GM12864 (cell line): ENCODE measurements at regions not wholly inside any gene's neighbourhood (a gene's known extent, or its start where the extent isn't known, plus 50 kb on each side); places are given as distances from the start of the nearest gene placed in this dataset.
A peak's percentile ranks its signal among the peaks of the same experiment; 100 is the strongest.

Experiments used
- DNase-seq: peaks from one replicate; pipeline ENCODE4 v3.0.0-alpha.2; 2011; ENCODE audit warnings: low read depth
- H3K4me3 ChIP-seq: 2 replicates; pipeline ENCODE4 v1.5.1; 2011; ENCODE audit warnings: mild to moderate bottlenecking, low read depth, low read length, control low read depth
- TF ChIP-seq, protein P1 (sequence below): IDR thresholded peaks from 2 replicates; pipeline ENCODE4 v1.5.1; 2011; ENCODE audit warnings: low read depth, mild to moderate bottlenecking, moderate library complexity, low read length, control low read depth, inconsistent platforms; ENCODE audit errors: missing control alignments

DNA sequence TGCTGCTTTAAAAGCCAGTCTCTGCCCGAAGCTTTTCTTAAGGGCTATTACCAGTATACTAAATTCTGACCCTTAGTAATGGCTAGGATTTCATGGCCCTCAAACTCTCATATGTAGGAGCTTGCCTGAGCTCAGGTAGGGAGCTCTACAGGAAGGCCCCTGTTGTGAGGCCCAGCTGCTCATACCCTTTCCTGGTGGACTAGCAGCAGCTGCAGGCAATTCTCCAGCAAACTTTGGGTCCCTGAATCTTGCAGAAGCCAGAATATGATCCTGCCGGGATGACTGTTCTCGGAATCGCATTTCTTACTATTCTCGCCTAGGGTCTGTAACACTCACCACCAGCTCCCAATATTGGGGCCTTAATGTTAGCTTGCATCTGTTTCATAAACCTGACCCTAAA is 106.4 kb upstream of the SERTAD2 start:
- TF ChIP-seq, protein P1, sequence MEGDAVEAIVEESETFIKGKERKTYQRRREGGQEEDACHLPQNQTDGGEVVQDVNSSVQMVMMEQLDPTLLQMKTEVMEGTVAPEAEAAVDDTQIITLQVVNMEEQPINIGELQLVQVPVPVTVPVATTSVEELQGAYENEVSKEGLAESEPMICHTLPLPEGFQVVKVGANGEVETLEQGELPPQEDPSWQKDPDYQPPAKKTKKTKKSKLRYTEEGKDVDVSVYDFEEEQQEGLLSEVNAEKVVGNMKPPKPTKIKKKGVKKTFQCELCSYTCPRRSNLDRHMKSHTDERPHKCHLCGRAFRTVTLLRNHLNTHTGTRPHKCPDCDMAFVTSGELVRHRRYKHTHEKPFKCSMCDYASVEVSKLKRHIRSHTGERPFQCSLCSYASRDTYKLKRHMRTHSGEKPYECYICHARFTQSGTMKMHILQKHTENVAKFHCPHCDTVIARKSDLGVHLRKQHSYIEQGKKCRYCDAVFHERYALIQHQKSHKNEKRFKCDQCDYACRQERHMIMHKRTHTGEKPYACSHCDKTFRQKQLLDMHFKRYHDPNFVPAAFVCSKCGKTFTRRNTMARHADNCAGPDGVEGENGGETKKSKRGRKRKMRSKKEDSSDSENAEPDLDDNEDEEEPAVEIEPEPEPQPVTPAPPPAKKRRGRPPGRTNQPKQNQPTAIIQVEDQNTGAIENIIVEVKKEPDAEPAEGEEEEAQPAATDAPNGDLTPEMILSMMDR: no peak
- H3K4me3 ChIP-seq: no peak overlapping the region
- no peak for DNase-seq

DNA sequence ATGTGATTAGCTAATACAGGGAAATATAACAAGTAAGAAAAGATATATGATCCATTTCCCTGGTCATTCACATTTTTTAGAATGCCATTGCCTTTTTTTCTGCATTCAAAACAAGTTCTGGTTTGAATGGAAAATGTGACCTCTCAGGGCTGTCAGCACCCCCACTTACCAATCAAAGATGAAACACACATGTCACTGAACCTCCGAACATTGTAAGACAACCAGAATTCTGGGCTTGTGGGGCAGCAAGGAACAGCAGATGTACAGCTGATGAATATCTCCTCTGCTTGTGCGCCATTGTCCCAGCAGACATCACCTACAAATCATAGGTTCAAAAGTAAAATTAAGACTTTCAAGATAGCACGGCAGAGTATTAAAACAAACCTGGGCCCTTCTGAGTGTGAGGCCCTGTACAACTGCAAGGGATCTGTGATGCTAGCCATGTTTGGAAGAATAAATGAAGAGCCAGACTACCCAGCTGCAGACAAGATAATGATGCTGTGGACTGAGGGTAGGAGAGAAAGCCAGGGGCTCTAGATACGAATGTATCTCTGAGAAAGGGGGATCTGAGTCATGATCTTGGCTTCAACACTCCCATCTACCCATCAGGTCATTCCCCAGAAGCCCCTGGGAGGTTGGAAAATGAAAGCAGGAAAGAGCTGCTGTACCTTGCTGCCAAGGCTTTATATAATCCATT is 108.7 kb upstream of the SERTAD2 start:
- H3K4me3 ChIP-seq: no peak overlapping the region

GRCh38 chr2:64763126-64763525 is 109.4 kb upstream of the SERTAD2 start:
- TF ChIP-seq, protein P1: no peak
- no peak for DNase-seq
- no peak overlapping the region for H3K4me3 ChIP-seq

More for the DNA sequence above, 108.7 kb upstream of the SERTAD2 start:
- TF ChIP-seq, protein P1: no peak
- DNase-seq: no peak

DNA sequence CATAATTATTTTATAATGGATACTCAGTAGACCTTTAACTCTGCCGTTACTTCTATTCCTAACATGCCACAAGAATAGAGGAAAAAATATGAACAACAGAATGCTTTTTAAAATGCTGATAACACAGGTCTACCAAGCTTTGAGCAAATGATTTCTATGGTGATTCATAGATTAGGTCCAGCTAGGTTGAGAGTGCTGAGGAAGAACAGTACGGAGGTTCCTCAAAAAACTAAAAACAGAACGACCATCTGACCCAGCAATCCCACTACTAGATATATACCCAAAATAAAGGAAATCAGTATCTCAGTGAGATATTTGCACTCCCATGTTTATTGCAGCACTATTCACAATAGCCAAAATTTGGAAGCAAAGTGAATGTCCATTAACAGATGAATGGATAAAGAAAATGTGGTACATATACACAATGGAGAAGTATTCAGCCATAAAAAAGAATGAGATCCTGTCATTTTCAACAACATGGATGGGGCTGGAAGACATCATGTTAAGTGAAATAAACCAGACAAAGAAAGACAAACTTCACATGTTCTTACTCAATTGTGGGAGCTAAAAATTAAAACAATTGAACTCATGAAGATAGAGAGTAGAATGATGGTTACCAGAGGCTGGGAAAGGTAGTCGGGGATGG is 111.6 kb upstream of the SERTAD2 start:
- TF ChIP-seq, protein P1: no peak
- DNase-seq: no peak
- no peak overlapping the region for H3K4me3 ChIP-seq

GRCh38 chr2:64766841-64767669 is 113.3 kb upstream of the SERTAD2 start:
- TF ChIP-seq, protein P1: no peak
- no peak for DNase-seq
- peak overlapping the region; percentile 82 for H3K4me3 ChIP-seq

DNA sequence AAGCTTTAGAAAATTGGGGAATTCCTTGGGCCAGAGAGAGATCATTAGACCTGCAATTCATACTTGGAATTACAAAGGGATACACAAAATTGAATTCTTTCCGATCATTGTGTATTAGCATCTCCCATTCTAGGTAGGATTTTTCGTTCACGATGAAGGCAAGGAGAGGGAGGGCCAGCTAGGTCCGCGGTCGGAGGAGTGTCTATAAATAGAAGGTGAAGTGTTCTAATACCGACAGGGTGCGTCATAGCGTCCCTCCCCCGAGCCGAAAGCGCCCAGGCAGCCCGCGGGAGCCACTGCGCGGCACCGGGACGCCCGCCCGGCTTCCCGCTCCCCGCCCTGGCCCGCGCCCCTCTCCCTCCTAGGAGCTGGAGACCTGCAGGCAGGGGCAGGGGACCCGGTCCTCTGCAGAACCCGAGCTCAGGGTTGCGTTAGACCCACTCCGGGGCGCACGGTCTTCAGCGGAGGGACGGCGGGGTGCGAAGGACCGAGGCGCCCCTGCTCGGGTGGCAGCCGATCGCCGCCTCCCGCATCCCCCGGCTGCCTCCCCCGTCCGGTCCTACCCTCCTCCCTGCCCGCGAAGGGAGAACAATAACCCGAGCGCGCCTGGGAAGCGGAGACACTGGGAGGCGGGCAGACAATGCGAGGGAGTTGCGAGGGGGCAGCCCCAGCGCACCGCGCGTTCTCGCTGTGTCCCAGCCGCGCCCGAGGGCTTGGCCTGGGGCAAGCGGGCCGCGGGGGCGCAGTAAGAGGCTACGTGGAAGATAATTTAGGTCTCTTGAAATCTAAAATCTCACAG is 114.2 kb upstream of the SERTAD2 start:
- TF ChIP-seq, protein P1: no peak
- no peak for DNase-seq
- H3K4me3 ChIP-seq: peak overlapping the region; percentile 82
